ENCODE measurements at regions not wholly inside any gene's neighbourhood (a gene's known extent, or its start where the extent isn't known, plus 50 kb on each side); places are given as distances from the start of the nearest gene placed in this dataset.

DNA sequence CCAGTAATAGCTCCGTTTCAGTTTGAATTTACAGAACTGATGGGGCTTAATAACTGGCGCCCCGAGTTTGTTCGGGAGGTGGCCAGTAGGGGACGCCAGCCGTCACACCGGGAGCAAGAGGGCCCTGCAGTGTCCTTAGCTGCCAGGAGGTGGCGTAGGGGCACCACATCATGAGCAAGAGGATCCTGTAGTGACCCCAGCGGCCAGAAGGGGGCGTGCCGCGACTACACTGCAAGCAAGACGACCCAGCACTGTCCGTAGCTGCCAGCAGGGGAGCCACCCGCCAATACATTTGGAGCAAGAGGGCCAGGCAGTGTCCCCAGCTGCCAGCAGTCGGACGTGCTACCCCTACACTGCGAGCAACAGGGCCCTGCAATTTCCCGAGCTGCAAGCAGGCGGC lies 663.7 kb upstream of the B3GAT1 start:
- ATAC-seq (peak in 3 of 4 donors; percentile 42 to 67 (median 49)), DNase-seq (peak in 4 of 5 donors; percentile 20 to 69 (median 46))
- no peaks in the 10 kb centered on the region for H3K27me3 ChIP-seq
- intact Hi-C loops (cut with DNase I): no loop called here
- TF ChIP-seq POLR2A (IDR thresholded peaks at IDR 0.05): no peak
- TF ChIP-seq, protein P1, sequence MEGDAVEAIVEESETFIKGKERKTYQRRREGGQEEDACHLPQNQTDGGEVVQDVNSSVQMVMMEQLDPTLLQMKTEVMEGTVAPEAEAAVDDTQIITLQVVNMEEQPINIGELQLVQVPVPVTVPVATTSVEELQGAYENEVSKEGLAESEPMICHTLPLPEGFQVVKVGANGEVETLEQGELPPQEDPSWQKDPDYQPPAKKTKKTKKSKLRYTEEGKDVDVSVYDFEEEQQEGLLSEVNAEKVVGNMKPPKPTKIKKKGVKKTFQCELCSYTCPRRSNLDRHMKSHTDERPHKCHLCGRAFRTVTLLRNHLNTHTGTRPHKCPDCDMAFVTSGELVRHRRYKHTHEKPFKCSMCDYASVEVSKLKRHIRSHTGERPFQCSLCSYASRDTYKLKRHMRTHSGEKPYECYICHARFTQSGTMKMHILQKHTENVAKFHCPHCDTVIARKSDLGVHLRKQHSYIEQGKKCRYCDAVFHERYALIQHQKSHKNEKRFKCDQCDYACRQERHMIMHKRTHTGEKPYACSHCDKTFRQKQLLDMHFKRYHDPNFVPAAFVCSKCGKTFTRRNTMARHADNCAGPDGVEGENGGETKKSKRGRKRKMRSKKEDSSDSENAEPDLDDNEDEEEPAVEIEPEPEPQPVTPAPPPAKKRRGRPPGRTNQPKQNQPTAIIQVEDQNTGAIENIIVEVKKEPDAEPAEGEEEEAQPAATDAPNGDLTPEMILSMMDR (IDR thresholded peaks at IDR 0.05): peak in 9 of 12 donors; percentile 11 to 47 (median 36)
- H3K36me3 ChIP-seq: no peaks in the 10 kb centered on the region
- WGBS, 4 donors: 52 to 66% (median 56%) methylated on average over 16 to 20 of the region's 20 CpGs
- H3K9me3 ChIP-seq: peaks cover 0 to 5% (median 0%) of the 10 kb centered on the region in 12 donors
- H3K4me3 ChIP-seq: no peak overlapping the region
- no peak overlapping the region for H3K27ac ChIP-seq
- H3K4me1 ChIP-seq: no peaks in the 10 kb centered on the region

- H3K4me1 ChIP-seq: no peaks in the 10 kb centered on the region
- no peak overlapping the region for H3K27ac ChIP-seq
- peaks cover 0 to 2% (median 0%) of the 10 kb centered on the region in 9 donors for H3K27me3 ChIP-seq
- H3K36me3 ChIP-seq: no peaks in the 10 kb centered on the region
- DNase-seq (no peak), ATAC-seq (peak in 1 of 4 donors; percentile 57)
- H3K4me3 ChIP-seq: no peak overlapping the region
- no peak for TF ChIP-seq POLR2A (IDR thresholded peaks at IDR 0.05)
- TF ChIP-seq, protein P1 (IDR thresholded peaks at IDR 0.05): peak in 2 of 12 donors; percentile 10 to 11
- H3K9me3 ChIP-seq: peaks cover 0 to 5% (median 0%) of the 10 kb centered on the region in 12 donors
- WGBS, 4 donors: 77 to 82% (median 79%) methylated on average over 5 of the region's 5 CpGs
- intact Hi-C loops (cut with DNase I): no loop called here
Measured at GRCh38 chr11:135074397-135074998, 662.5 kb upstream of the B3GAT1 start.

- ATAC-seq (peak in 1 of 4 donors; percentile 36), DNase-seq (no peak)
- H3K4me3 ChIP-seq: no peak overlapping the region
- TF ChIP-seq, protein P1 (IDR thresholded peaks at IDR 0.05): no peak
- no peak for TF ChIP-seq POLR2A (IDR thresholded peaks at IDR 0.05)
- 84 to 96% (median 89%) methylated on average over 3 to 5 of the region's 5 CpGs for WGBS, 4 donors
- H3K36me3 ChIP-seq: no peaks in the 10 kb centered on the region
- H3K27me3 ChIP-seq: peaks cover 0 to 2% (median 0%) of the 10 kb centered on the region in 9 donors
- H3K27ac ChIP-seq: no peak overlapping the region
- H3K4me1 ChIP-seq: no peaks in the 10 kb centered on the region
- intact Hi-C loops (cut with DNase I): no loop called here
- peaks cover 0 to 5% (median 0%) of the 10 kb centered on the region in 12 donors for H3K9me3 ChIP-seq
Measured at GRCh38 chr11:135073870-135074269, 661.8 kb upstream of the B3GAT1 start.

- Histone ChIP-seq H3K4me1 (no peaks in the 10 kb centered on the region), H3K4me3 (no peak overlapping the region), H3K27me3 (peaks cover 0 to 2% (median 0%) of the 10 kb centered on the region in 9 donors), H3K9me3 (peaks cover 0 to 5% (median 0%) of the 10 kb centered on the region in 12 donors), H3K27ac (no peak overlapping the region), H3K36me3 (no peaks in the 10 kb centered on the region)
- intact Hi-C loops (cut with DNase I): no loop called here
- WGBS, 4 donors: 58 to 70% (median 67%) methylated on average over 7 of the region's 7 CpGs
- TF ChIP-seq POLR2A (IDR thresholded peaks at IDR 0.05): no peak
- TF ChIP-seq, protein P1 (IDR thresholded peaks at IDR 0.05): no peak
- DNase-seq (no peak), ATAC-seq (no peak)
Measured at GRCh38 chr11:135073381-135073780, 661.3 kb upstream of the B3GAT1 start.

Measured in heart left ventricle (tissue), 16 donors.